Fibroblast of villous mesenchyme (primary cell): ENCODE measurements at regions not wholly inside any gene's neighbourhood (a gene's known extent, or its start where the extent isn't known, plus 50 kb on each side); places are given as distances from the start of the nearest gene placed in this dataset.

Experiments
- DNase-seq: peaks from one replicate; pipeline ENCODE4 v3.0.0-alpha.2; 2010; ENCODE audit warnings: low read depth
- H3K4me3 ChIP-seq: 2 replicates; pipeline ENCODE4 v1.5.1; 2011; ENCODE audit warnings: low read depth, mild to moderate bottlenecking, low read length
- CTCF ChIP-seq: IDR thresholded peaks from 2 replicates; pipeline ENCODE4 v1.5.1; 2012; ENCODE audit warnings: low read depth, mild to moderate bottlenecking, low read length; ENCODE audit not compliant: insufficient read depth

- H3K4me3 ChIP-seq: no peak overlapping the region
- TF ChIP-seq CTCF: no peak
- DNase-seq: no peak
Observed at GRCh38 chr13:103758222-103758621, 692.0 kb upstream of the SLC10A2 start.

GRCh38 chr13:103757361-103757760, 691.1 kb upstream of the SLC10A2 start:
- no peak for TF ChIP-seq CTCF
- DNase-seq: no peak
- H3K4me3 ChIP-seq: no peak overlapping the region

GRCh38 chr13:103754783-103755182, 688.6 kb upstream of the SLC10A2 start:
- no peak for DNase-seq
- TF ChIP-seq CTCF: no peak
- H3K4me3 ChIP-seq: no peak overlapping the region

- DNase-seq: no peak
- no peak overlapping the region for H3K4me3 ChIP-seq
- no peak for TF ChIP-seq CTCF
Observed at GRCh38 chr13:103734837-103735236, 668.6 kb upstream of the SLC10A2 start.

- no peak for TF ChIP-seq CTCF
- H3K4me3 ChIP-seq: no peak overlapping the region
- no peak for DNase-seq
Observed at GRCh38 chr13:103731959-103732358, 665.7 kb upstream of the SLC10A2 start.

- TF ChIP-seq CTCF: no peak
- no peak for DNase-seq
- no peak overlapping the region for H3K4me3 ChIP-seq
Observed at GRCh38 chr13:103730407-103730806, 664.2 kb upstream of the SLC10A2 start.

GRCh38 chr13:103726808-103727207, 660.6 kb upstream of the SLC10A2 start:
- H3K4me3 ChIP-seq: no peak overlapping the region
- no peak for TF ChIP-seq CTCF
- DNase-seq: no peak
